Endothelial cell (in vitro differentiated cells): ENCODE measurements at regions not wholly inside any gene's neighbourhood (a gene's known extent, or its start where the extent isn't known, plus 50 kb on each side); places are given as distances from the start of the nearest gene placed in this dataset.

Source experiments
- DNase-seq: peaks from one replicate; pipeline ENCODE4 v3.0.0; 2021; ENCODE audit warnings: low spot score
- H3K27ac Mint-ChIP-seq: one replicate; pipeline ENCODE4 v1.8.0; 2021; ENCODE audit warnings: mixed read lengths, inconsistent platforms; ENCODE audit not compliant: unreplicated experiment
- H3K27me3 Mint-ChIP-seq: one replicate; pipeline ENCODE4 v1.8.0; 2021; ENCODE audit warnings: mild to moderate bottlenecking, moderate library complexity, mixed read lengths, inconsistent platforms; ENCODE audit not compliant: unreplicated experiment
- H3K36me3 Mint-ChIP-seq: one replicate; pipeline ENCODE4 v1.8.0; 2021; ENCODE audit warnings: mild to moderate bottlenecking, low read depth, mixed read lengths, inconsistent platforms; ENCODE audit not compliant: unreplicated experiment
- H3K4me1 Mint-ChIP-seq: one replicate; pipeline ENCODE4 v1.8.0; 2021; ENCODE audit warnings: mild to moderate bottlenecking, mixed read lengths, inconsistent platforms; ENCODE audit not compliant: unreplicated experiment
- H3K4me3 Mint-ChIP-seq: one replicate; pipeline ENCODE4 v1.8.0; 2021; ENCODE audit warnings: mild to moderate bottlenecking, mixed read lengths, inconsistent platforms; ENCODE audit not compliant: unreplicated experiment
- H3K9me3 Mint-ChIP-seq: one replicate; pipeline ENCODE4 v1.8.0; 2021; ENCODE audit warnings: mixed read lengths, inconsistent platforms; ENCODE audit not compliant: unreplicated experiment
- TF ChIP-seq, protein P1 (sequence below): fragments of 200-600 bp; sonication (generic); IDR thresholded peaks from one replicate; pipeline ENCODE4 v1.5.0; 2021; ENCODE audit warnings: antibody characterized with exemption; ENCODE audit not compliant: unreplicated experiment

DNA sequence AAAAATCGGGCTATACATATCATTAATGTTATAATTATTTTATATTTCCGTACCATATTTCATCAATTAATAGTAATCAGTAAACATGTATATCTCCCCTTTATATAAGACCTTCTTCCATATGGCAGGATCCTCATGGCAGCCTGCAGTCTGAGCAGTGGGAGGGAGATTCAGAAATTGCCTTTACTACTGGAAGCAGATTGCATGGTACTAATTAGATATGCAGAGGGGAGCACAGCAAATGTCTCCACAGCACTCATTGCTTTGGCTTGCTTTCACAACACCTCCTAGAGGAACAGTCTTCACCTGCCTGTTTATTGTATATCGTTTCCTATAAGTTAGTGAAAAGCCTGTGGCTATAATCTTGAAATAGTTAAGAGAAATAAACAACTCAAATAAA lies 585.8 kb upstream of the GOT2 start:
- H3K9me3 Mint-ChIP-seq = no peaks in the 10 kb centered on the region
- no peaks in the 10 kb centered on the region for H3K4me1 Mint-ChIP-seq
- H3K36me3 Mint-ChIP-seq = no peaks in the 10 kb centered on the region
- no peak overlapping the region for H3K4me3 Mint-ChIP-seq
- H3K27me3 Mint-ChIP-seq = peaks cover 1% of the 10 kb centered on the region
- no peak for DNase-seq
- no peak overlapping the region for H3K27ac Mint-ChIP-seq
- TF ChIP-seq, protein P1, sequence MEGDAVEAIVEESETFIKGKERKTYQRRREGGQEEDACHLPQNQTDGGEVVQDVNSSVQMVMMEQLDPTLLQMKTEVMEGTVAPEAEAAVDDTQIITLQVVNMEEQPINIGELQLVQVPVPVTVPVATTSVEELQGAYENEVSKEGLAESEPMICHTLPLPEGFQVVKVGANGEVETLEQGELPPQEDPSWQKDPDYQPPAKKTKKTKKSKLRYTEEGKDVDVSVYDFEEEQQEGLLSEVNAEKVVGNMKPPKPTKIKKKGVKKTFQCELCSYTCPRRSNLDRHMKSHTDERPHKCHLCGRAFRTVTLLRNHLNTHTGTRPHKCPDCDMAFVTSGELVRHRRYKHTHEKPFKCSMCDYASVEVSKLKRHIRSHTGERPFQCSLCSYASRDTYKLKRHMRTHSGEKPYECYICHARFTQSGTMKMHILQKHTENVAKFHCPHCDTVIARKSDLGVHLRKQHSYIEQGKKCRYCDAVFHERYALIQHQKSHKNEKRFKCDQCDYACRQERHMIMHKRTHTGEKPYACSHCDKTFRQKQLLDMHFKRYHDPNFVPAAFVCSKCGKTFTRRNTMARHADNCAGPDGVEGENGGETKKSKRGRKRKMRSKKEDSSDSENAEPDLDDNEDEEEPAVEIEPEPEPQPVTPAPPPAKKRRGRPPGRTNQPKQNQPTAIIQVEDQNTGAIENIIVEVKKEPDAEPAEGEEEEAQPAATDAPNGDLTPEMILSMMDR = no peak

DNA sequence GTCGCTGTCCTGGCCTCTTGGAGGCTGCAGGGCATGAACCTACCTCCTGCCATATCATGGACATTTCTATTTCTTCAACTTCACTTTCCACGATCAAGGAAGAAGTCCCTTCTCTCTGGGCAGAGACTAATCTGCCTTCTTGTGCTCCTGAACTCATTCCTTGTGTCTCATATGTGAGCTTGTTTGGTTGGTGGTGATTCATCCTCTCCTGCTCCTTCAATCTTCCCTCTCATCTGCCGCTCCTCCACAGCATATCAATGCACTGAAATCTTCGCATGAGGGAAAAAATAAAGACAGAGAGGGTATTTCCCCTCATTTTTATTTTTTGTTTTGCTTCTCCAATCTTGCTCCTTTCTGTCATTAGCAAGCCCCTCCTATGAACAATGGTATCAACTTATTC lies 571.7 kb upstream of the GOT2 start:
- Mint-ChIP-seq H3K36me3 (no peaks in the 10 kb centered on the region), H3K27ac (no peak overlapping the region), H3K4me3 (no peak overlapping the region), H3K4me1 (no peaks in the 10 kb centered on the region), H3K27me3 (no peaks in the 10 kb centered on the region), H3K9me3 (no peaks in the 10 kb centered on the region)
- DNase-seq = no peak
- TF ChIP-seq, protein P1 = no peak

DNA sequence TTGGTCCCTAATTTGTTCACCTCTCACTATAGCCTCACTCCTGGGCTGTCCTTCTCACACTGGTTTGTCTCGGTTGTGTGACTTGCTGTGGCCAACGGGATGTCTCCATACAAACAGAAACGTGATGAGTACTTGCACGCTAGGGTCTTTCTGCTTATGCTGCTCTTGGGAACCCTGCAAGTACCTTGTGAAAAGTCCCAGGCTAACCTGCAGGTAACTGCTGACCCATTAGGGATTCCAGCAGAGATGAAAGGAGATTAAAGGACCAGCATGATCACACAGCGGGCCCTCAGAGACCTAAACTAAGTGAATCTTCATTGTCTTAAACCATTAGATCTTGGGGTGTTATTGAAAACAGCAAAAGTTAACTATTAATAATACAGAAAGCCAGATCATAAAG lies 562.8 kb upstream of the GOT2 start:
- no peak overlapping the region for H3K27ac Mint-ChIP-seq
- H3K36me3 Mint-ChIP-seq = no peaks in the 10 kb centered on the region
- peaks cover 2% of the 10 kb centered on the region for H3K27me3 Mint-ChIP-seq
- H3K4me1 Mint-ChIP-seq = no peaks in the 10 kb centered on the region
- H3K9me3 Mint-ChIP-seq = no peaks in the 10 kb centered on the region
- DNase-seq = no peak
- TF ChIP-seq, protein P1 = no peak
- H3K4me3 Mint-ChIP-seq = no peak overlapping the region

DNA sequence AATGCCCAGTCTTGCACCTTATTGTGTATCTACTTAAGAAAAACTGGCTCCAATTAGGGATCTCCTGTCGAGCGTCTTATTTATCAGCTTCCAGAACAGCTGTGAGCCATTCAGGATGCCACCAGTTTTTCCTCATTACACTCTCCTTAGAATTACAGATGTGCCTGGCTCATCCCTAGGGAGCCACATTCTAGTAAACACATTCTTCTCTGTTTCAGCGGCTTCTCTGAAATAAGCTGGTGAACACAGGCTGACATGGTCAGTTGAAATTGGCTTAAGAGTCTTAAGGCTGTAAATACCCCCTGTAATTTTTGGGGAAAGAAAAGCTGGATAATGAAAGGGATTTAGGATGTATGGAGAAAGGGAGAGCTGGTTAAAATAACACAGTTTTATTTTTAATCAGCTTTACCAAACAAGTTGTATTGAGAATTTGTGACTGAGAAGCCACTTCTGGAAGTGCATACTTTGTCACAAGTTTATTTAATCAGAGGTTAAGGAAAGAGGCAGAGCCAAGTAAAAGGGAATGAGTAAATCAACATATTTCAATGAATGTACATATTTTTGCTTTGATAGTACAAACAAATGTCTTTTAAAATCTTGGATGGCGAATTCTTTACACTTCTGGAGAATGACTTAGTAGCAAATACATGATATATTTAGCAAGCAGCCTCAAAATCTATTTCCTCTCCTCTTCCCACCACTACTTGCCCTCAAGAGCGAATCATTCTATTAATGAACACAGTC lies 562.0 kb upstream of the GOT2 start:
- no peak for DNase-seq
- Mint-ChIP-seq H3K27ac (no peak overlapping the region), H3K27me3 (peaks cover 2% of the 10 kb centered on the region), H3K9me3 (no peaks in the 10 kb centered on the region), H3K36me3 (no peaks in the 10 kb centered on the region), H3K4me1 (no peaks in the 10 kb centered on the region), H3K4me3 (no peak overlapping the region)
- TF ChIP-seq, protein P1 = no peak

DNA sequence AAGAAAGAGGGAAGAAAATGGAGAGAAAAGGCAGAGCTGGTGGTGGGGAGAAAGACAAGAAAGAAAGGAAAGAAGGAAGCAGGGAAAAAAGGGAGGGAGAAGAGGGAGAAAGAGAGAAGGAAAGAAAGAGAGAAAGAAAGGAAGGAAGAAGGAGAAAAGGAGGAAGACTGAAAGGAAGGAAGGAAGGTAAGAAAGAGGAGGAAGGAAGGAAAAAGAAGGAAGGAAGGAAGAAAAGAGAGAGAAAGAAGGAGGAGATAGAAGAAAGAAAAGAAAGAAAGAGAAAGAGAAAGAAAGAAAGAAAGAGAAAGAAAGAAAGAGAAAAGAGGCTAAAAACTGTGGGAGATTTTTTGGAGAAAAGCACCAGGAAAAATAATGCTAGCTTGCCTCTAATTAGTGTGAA lies 561.4 kb upstream of the GOT2 start:
- no peaks in the 10 kb centered on the region for H3K36me3 Mint-ChIP-seq
- no peak overlapping the region for H3K27ac Mint-ChIP-seq
- peaks cover 2% of the 10 kb centered on the region for H3K27me3 Mint-ChIP-seq
- H3K4me1 Mint-ChIP-seq = no peaks in the 10 kb centered on the region
- no peak for DNase-seq
- H3K4me3 Mint-ChIP-seq = no peak overlapping the region
- H3K9me3 Mint-ChIP-seq = no peaks in the 10 kb centered on the region
- TF ChIP-seq, protein P1 = no peak
